ENCODE measurements at regions not wholly inside any gene's neighbourhood (a gene's known extent, or its start where the extent isn't known, plus 50 kb on each side); places are given as distances from the start of the nearest gene placed in this dataset.

- TF ChIP-seq RAD21 (IDR thresholded peaks at IDR 0.05; ENCODE audit: low read depth) = no peak
- no peak for TF ChIP-seq MAX (IDR thresholded peaks at IDR 0.05)
Measured at GRCh38 chr21:28228636-28228995, 764.1 kb downstream of the LTN1 start.

Data from Ishikawa (cell line).